HG03066 (cell line): ENCODE measurements at regions not wholly inside any gene's neighbourhood (a gene's known extent, or its start where the extent isn't known, plus 50 kb on each side); places are given as distances from the start of the nearest gene placed in this dataset.
"Not testable (repeated sequence)": the region's sequence is repeated elsewhere in the genome, so short reads cannot be mapped to it uniquely, and the experiment has no call there.

ENCODE experiments used
- ATAC-seq: cut with Tn5 transposase; IDR thresholded peaks from one replicate; pipeline ENCODE4 v1.9.1; 2021; ENCODE audit warnings: low read depth; ENCODE audit not compliant: unreplicated experiment

DNA sequence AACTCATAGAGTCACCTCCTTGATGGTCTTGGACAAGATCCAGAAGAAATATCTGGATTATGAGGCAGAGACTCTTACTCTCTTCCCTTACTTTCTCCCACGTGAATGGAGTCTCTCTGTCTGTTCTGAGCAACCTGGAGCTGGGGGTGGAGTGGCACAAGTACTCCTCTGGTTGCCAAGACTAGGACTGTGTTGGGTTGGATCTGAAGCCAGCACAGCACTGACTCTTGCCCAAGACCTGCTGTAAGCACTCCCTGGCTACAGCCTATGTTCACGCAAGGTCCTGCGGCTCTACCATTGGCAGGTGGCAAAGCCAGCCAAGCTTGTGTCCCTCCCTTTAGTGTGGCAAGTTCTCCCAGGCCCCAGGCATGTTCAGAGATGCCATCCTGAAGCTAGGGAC lies 488.2 kb upstream of the NRG3 start:
- ATAC-seq, result no peak

DNA sequence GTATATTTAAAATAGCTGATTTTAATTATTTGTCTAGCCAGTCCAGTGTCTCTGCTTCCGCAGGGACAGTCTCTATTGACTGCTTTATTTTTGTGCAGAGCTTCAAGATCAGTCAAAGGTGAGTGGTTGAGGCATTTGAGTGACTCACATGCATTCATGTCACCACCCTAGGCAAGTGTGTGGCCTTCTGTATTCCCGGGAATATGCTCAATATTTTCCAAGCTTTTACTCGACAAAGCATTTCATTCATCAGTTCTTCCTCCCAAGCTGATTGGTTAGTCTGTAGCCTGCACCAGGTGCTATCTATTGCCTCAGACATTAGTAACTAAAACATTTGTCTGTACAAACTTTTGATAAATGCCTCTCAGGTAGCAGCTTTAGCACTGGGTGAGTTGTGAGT lies 471.5 kb upstream of the NRG3 start:
- no peak for ATAC-seq

DNA sequence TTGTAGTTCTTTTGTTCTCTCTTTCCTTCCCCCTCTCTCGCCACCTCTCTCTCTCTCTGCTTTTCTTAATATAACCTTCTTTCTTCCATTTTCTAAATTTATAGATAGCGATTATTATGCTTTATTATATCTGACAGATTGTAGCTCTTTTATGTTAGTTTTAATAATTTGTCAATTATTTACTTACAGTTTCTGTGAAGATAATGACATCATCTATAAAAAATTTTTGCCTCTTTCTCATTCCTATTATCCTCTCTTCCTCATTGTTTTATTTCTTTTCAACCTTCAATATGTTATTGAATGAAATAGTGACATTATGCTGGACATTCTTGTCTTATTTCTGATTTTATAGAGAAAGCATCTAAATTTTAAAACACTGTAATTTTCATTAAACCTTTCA lies 469.6 kb upstream of the NRG3 start:
- ATAC-seq, result no peak

DNA sequence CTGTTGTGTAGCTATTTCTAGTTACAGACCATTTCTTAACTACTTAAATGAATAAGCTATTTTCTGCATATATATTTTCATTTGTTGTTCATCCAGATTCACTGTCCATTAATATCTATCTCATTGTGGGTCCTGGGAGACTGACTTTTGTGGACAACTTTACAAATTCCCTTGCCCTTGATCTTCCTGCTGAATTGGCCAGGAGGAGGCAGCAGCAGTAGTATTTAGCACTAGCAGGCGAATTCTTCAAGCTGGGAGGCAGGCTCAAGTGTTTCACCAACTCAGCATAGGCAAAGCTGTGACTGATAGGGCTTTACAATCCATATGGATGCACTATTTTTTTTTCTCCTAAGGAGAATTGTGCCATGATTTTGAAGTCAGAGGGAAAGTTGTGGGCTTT lies 461.0 kb upstream of the NRG3 start:
- no peak for ATAC-seq

DNA sequence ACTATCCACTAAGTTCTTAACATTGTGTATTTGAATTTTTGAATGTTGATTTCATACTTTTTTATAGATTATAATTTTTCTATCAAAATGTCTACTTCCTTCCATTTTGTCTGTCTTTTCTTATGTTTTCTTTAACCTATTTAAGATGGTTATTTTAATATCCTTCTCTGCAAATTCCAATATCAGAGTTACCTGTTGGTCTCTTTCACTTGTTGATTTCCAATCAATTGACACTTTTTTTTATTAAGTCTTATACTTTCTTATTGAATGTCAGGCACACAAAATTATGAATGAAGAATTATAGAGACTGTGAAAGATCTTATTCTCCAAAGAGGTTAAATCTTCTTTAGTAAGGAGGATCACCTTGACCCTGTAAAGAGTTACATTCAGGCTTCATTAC lies 448.3 kb upstream of the NRG3 start:
- no peak for ATAC-seq

DNA sequence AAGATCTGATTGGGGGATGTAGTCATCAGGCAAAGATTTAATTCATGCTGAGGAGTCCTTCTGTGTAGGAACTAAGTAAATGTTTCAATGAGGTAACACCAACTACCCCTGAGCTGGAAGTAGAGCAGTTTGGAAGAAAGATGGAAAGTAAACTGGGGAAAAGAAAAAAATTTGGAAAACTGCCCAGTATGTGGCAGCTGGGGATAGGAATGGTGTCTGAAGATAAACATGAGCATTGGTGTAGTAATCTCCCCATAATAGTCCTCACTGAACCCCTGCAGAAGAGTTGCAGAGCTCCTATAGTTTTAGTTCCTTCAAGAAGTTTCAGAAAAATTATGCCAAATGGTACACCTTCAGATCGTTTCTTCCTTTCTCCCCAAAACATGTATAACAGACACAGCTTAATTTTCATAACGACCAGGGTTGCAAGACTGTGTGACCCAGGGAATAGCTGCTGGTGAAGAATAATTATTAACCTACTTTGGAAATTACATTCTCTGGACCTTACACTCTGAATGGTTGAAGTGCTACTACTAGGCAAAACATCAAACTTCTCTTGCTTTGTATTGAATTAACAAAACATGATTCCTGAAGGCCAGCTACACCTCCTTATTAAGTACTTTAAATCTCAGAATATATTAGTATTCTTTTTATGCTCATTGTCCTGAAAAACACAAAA lies 446.4 kb upstream of the NRG3 start:
- ATAC-seq, result no peak

DNA sequence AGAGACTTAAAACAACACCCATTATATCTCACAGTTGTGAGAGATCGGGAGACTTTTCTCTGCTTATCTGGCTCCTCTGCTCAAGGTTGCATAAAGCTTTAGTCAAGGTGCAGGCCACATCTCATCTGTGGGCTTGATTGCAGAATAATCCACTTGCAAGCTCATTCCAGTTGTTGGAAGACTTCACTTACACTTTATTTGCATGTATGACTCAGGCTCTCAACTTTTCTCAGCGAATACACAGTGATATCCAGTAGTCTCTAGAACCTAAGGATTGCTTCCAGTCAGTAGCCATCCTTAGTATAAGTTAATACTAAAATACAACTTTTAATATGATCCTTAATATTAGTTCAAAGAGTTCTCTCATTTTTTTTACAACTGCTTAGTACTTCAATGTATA lies 435.5 kb upstream of the NRG3 start:
- no peak for ATAC-seq

DNA sequence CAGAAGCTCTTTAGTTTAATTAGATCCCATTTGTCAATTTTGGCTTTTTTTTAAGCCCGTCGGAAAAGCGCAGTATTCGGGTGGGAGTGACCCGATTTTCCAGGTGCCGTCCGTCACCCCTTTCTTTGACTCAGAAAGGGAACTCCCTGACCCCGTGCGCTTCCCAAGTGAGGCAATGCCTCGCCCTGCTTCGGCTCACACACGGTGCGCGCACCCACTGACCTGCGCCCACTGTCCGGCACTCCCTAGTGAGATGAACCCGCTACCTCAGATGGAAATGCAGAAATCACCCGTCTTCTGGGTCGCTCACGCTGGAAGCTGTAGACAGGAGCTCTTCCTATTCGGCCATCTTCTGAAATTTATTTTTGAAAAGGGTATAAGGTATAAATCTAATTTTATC lies 433.4 kb upstream of the NRG3 start:
- not testable (repeated sequence) for ATAC-seq

DNA sequence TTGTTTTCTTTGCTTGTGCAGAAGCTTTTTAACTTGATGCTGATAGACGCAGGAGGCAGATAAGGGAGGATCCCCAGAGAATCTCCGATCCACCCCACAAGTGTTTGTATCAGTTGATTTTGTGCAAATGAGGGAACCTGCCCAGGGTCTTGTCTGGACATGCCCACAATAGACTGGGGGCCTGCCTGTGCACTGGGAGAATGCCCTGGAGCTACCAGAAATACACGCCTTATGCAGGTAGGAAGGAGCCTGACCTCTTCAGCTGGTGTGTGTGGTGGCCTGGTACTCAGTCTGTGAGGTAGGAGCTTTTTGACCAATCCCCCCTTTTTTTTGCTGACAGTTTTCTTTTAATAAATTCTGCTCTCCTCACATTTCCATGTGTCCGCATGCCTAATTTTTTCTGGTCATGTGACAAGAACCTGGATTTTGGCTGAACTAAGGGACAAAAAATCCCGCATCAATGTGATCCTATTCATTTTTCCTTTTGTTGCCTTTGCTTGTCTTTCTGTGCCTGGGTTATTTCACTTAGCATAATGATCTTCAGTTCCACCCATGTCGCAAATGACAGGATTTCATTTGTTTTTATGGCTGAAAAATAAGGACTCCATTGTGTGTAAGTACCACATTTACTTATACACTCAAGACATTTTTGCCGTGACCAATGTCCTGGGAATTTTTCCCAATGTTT lies 430.6 kb upstream of the NRG3 start:
- ATAC-seq, result no peak

DNA sequence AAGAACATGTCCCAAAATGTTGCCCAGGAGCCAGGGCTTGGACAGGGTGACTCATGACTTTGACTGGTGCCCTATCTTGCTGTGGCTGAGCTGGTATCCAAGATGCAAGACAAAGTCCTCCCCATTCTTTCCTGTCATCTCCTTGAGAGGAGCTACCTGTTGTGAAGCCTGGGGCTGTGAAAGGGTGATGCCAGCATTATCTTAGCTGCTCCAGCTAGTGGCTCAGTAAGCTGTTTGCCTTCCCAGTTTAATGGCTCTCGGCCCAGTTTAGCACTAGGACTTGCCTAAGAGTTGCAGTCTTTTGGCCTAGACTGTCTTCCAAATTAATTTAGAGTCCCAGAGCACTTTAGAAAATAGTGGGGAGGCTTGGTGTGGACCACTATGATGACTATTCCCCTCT lies 424.3 kb upstream of the NRG3 start:
- no peak for ATAC-seq

DNA sequence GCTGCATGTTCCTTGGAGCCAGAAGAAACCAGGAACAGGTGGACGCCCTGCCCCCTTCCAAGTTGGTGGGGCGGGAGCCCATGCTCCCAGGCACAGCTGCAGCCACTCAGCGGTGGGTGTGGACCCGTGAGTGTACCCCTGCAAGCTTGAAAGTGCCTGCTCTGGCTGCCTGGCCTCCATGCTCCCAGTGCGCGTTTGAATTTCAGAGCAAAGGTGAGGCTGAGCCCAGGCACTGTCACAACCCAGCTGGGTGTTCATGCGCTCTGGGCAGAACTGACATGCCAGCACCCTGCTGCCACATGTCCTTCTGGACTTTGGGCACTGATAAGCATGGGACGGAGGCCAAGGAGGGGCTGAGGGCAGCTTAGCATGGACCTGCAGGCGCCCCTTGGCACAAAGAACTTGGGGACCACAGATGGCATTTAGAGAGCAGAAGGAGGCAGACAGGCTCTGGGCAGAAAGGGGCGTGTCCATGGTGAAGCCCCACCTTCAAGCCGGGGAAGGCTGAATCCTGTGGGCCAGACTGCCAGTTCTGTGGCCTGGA lies 402.0 kb upstream of the NRG3 start:
- ATAC-seq, result no peak

DNA sequence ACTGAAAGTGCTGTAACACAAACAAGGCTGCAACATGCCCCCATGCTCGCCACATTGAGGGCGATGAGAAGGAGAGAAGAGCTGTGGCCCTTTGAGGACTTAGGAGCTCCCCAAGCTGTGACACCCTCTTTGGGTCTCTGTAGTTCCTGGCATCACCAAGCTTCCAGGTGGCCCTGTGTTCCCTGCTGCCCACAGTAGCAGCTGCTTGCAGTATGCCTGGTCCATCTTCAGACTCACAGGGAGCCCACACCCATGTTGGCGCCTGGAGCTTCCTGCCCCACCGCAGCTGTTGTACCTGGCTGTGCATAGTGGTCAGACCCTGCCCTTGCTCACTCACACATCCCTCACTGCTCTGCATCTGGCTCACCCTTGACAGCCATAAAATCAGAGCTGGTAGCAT lies 401.2 kb upstream of the NRG3 start:
- no peak for ATAC-seq

DNA sequence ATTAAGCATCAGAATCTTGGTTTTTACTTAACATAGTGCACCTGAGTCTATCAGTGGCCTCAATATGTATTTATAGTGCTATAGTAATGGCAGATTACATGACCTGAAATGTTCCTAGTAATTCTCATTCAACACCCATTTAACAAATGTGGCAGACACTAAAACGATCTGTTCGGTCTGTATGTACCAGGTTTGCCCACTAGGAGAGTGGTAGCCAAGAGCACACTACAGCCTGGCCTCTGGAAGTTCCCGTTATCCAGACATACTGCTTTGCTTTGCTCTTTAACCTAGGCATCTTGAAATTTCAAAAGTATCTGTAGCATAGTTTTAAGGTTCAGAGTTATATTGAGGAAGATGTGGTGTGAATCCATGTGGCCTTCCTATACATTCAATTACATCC lies 395.7 kb upstream of the NRG3 start:
- no peak for ATAC-seq

DNA sequence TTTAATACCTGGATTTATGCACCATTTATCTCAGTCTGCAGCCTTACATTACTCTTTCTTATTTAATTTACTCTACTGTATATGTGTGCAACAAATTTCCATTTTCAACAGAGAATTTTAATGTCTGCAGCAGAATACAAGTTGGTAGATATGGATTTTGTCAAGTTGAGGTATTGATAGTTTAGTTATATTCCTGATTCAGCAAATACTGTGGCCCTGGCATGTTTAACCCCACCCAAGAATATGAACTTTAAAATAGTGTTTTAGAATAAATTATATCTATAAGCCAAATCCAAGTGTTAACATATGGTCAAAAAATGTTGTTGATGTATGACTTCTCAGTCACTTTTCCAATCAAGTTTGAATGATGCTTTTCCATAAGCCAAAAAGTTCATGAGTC lies 378.4 kb upstream of the NRG3 start:
- ATAC-seq, result no peak

DNA sequence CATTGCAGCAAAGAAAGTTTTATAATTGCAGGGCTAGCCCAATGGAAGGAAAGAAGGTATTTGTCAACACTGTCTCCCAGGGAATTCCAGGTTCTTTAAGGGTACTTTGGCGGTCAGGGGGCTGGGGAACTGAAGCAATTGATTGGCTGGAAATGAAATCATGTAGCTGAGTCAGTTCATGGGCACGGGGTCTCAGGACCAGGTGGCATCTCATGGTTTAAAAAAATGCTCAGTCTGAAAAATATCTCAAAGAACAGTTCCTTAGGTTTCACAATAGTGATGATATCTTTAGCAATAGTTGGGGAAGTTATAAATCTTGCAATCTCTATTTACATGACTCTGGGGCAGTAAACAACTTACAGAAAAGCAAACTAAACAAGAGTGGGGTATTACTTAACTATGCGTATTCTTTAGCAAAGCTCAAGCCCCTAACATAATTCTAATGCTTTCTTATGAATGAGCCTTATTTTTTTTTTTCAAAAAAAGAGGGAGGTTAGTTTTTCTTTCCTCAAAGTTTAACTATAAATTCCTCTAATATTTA lies 376.9 kb upstream of the NRG3 start:
- no peak for ATAC-seq

DNA sequence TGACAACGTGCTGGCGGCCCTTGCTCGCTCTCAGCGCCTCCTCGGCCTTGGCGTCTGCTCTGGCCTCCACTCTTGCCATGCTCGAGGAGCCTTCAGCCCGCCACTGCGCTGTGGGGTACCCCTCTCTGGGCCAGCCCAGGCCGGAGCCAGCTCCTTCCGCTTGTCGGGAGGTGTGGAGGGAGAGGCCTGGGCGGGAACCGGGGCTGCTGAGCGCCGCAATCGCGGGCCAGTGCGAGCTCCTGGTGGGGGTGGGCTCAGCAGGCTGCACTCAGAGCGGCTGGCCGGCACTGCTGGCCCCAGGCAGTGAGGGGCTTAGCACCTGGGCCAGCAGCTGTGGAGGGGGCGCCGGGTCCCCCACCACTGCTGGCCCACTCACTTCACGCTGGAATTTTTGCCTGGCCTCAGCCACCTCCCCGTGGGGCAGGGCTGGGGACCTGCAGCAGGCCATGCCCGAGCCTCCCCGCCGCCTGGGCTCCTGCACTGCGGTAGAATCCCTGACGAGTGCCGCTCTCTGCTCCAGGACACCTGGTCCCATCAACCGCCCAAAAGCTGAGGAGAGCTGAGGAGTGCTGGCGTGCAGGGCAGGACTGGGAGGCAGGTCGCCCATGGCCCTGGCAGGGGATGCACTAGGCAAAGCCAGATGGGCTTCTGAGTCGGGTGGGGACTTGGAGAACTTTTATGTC lies 372.2 kb upstream of the NRG3 start:
- no peak for ATAC-seq

DNA sequence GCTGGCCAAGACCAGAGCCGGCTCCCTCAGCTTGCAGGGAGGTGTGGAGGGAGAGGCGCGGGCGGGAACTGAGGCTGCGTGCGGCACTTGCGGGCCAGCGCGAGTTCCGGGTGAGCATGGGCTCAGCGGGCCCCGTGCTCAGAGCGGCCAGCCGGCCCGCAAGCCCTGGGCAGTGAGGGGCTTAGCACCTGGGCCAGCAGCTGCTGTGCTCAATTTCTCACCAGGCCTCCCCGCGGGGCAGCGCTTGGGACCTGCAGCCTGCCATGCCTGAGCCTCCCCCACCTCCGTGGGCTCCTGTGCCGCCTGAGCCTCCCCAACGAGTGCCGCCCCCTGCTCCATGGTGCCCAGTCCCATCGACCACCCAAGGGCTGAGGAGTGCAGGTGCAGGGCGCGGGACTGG lies 369.2 kb upstream of the NRG3 start:
- ATAC-seq, result not testable (repeated sequence)

DNA sequence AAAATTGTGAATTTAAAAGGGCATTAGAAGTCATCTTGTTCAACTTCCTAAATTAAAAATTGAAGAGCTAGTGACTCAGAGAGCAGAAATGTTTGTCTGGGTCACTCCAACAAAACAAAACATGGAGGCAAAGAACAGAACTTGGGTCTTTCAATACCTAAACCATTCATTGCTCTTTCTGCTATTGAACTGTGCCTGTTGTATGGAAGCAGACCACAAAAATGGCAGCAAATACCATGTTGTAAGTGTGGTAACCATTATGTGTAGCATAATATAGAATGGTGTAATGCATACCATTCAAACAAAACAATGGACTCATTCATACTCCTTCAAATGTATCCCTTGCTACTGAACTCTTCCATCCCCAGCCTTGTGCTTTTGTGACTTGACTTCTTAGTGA lies 360.2 kb upstream of the NRG3 start:
- ATAC-seq, result no peak

DNA sequence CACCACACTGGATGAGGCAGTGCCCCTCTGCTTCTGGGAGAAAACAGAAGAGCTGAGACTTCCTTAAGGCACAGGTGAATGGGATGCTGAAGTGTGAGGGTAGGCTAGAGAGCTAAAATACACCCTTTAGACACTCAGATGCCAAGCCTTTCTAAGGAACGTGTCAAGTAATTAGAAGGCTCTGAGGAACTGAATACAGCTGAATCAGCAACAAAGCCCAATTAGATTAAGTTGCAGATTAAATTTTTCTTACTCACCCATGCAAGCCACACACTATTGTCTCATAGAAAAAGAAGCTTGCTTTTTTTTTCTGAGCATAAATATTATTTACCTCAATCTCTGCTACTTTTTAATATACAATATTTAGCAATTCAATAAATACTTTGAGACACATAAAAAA lies 354.3 kb upstream of the NRG3 start:
- ATAC-seq, result no peak

DNA sequence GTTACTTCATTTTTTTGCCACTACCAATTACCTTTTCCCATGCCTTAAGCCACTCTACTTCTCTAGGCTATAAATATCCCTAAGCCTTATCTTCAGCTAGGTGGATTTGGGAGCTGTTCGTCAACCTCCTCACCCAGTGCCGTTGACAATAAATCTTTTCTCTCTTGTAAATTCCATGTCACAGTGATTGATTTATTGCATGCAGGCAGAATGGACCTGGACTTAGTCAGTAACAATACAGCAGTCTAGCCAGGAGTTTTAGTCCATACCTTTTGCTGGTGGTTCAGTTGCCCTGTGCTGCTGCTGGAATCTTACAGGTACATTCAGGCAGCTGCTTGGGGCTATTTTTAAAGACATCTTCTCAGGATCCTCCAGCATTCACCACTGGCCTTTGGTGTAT lies 350.5 kb upstream of the NRG3 start:
- no peak for ATAC-seq

DNA sequence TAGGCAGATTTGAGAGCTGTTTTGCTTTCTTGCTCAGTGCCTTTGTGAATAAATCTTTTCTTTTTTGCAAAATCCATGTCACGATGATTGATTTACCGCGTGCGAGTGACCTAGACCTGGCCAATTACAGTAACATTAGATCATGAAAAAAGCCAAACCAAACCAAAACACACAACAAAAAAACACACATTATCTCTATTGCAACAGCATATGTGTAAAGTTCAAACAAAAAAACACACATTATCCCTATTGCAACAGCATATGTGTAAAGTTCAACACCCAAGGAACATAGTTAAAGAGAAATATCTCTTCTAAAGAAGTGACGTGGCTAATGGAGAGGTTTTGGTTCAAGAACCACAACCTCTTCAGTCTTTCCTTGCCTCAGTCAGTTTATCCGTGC lies 342.6 kb upstream of the NRG3 start:
- no peak for ATAC-seq

DNA sequence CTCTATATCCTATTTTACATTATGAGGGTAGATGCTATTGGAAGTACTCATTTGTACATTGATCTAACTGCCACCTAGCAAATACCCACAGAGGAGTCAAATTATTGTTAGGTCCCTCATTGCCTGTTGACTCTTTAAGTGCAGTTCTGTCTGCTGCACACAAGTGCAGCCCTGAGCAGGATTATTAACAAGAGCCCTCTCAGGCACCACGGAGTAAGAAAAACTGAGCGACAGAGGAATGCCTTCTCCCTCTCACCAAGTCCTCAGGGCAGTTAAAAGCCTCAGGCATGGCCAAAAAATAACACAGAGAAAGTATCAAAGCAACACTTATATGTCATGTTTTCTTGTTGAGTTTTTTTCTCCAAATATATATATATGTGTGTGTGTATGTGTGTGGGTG lies 340.0 kb upstream of the NRG3 start:
- ATAC-seq, result no peak
